Prostate gland (tissue), 2 donors: ENCODE measurements at regions not wholly inside any gene's neighbourhood (a gene's known extent, or its start where the extent isn't known, plus 50 kb on each side); places are given as distances from the start of the nearest gene placed in this dataset.

ENCODE experiments used
- DNase-seq: peaks from one replicate; pipeline ENCODE4 v3.0.0-alpha.2; 2019; ENCODE audit warnings: low spot score
- H3K27ac ChIP-seq, 2 donors: fragments of 200-600 bp; sonication (generic); 2 replicates each; pipeline ENCODE4 v1.5.1; 2017 to 2019
- H3K27me3 ChIP-seq: fragments of 200-600 bp; sonication (generic); replicated peaks from 2 replicates; pipeline ENCODE4 v1.5.1; 2019; ENCODE audit not compliant: insufficient read depth
- H3K36me3 ChIP-seq, 2 donors: fragments of 200-600 bp; sonication (generic); 1 replicate in 1 of 2; 2 replicates in 1 of 2; pipeline versions ENCODE4 v1.5.1 to v1.8.1; 2017 to 2019
- H3K4me1 ChIP-seq: fragments of 200-600 bp; sonication (generic); replicated peaks from 2 replicates; pipeline ENCODE4 v1.5.1; 2019
- H3K4me3 ChIP-seq, 2 donors: fragments of 200-600 bp; sonication (generic); 2 replicates each; pipeline ENCODE4 v1.5.1; 2017 to 2019
- H3K9me3 ChIP-seq: fragments of 200-600 bp; sonication (generic); 2 replicates; pipeline ENCODE4 v1.5.1; 2017
- CTCF ChIP-seq, 4 experiments: fragments of 200-600 bp in 2 of 4; fragments of 450-650 bp in 2 of 4; sonication (generic) in 2 of 4; IDR thresholded peaks; 1 replicate in 3 of 4; 2 replicates in 1 of 4; pipeline ENCODE4 v1.5.1; 2016 to 2019; ENCODE audit warnings: antibody characterized with exemption in 4 of 4, mild to moderate bottlenecking in 2 of 4, moderate library complexity in 2 of 4
- POLR2A ChIP-seq: fragments of 450-650 bp; IDR thresholded peaks from one replicate; pipeline ENCODE4 v1.6.1; 2016; ENCODE audit warnings: antibody characterized with exemption, mild to moderate bottlenecking
- POLR2AphosphoS5 ChIP-seq: sonication (generic); formaldehyde crosslinking; IDR thresholded peaks from one replicate; pipeline ENCODE4 v1.6.1; 2017; ENCODE audit warnings: antibody characterized with exemption
- WGBS: methylation state at CpG from one replicate; pipeline ENCODE4 v1.1.5; 2018; 5-methylcytosine and 5-hydroxymethylcytosine counted together
- intact Hi-C: fragments of 100-400 bp; cut with DNase I; formaldehyde crosslinking; loops from one replicate; pipeline ENCODE4 v1.14.2; 2022

- DNase-seq: no peak
- intact Hi-C loops: no loop called here
- no peak overlapping the region for H3K4me3 ChIP-seq
- no peaks in the 10 kb centered on the region for H3K27me3 ChIP-seq
- 63% methylated on average over 2 of the region's 2 CpGs for WGBS
- H3K9me3 ChIP-seq: no peaks in the 10 kb centered on the region
- peak overlapping the region; percentile 41 to 65 for H3K27ac ChIP-seq
- peaks cover 10% of the 10 kb centered on the region for H3K4me1 ChIP-seq
- no peaks in the 10 kb centered on the region for H3K36me3 ChIP-seq
- TF ChIP-seq POLR2AphosphoS5 (peak; percentile 29), POLR2A (no peak), CTCF (IDR thresholded peaks at IDR 0.05) (no peak)
These were observed 168.4 kb upstream of the BCL6 start for GRCh38 chr3:187913617-187914033.

GRCh38 chr3:187914231-187914630 lies 169.0 kb upstream of the BCL6 start:
- DNase-seq: peak; percentile 69
- WGBS: 30% methylated on average over 7 of the region's 7 CpGs
- peaks cover 10% of the 10 kb centered on the region for H3K4me1 ChIP-seq
- H3K9me3 ChIP-seq: no peaks in the 10 kb centered on the region
- H3K36me3 ChIP-seq: no peaks in the 10 kb centered on the region
- H3K27ac ChIP-seq: peak overlapping the region; percentile 13 to 65
- no peak overlapping the region for H3K4me3 ChIP-seq
- intact Hi-C loops: no loop called here
- no peak for TF ChIP-seq CTCF (IDR thresholded peaks at IDR 0.05)
- TF ChIP-seq POLR2AphosphoS5: no peak
- no peak for TF ChIP-seq POLR2A
- no peaks in the 10 kb centered on the region for H3K27me3 ChIP-seq

- DNase-seq: no peak
- no peaks in the 10 kb centered on the region for H3K9me3 ChIP-seq
- H3K36me3 ChIP-seq: no peaks in the 10 kb centered on the region
- no peak overlapping the region for H3K27ac ChIP-seq
- intact Hi-C loops: loop anchor here (5.0 kb wide), 1 partner anchor 174 kb away; no protein-coding TSS in a partner anchor
- peaks cover 10% of the 10 kb centered on the region for H3K4me1 ChIP-seq
- TF ChIP-seq POLR2A (no peak), CTCF (IDR thresholded peaks at IDR 0.05) (no peak), POLR2AphosphoS5 (no peak)
- 78% methylated on average over 2 of the region's 2 CpGs for WGBS
- no peaks in the 10 kb centered on the region for H3K27me3 ChIP-seq
- no peak overlapping the region for H3K4me3 ChIP-seq
These were observed 170.8 kb upstream of the BCL6 start for GRCh38 chr3:187916072-187916471.

- no peak for TF ChIP-seq POLR2A
- TF ChIP-seq CTCF (IDR thresholded peaks at IDR 0.05): no peak
- no peak for TF ChIP-seq POLR2AphosphoS5
- Histone ChIP-seq H3K4me3 (no peak overlapping the region), H3K27me3 (no peaks in the 10 kb centered on the region), H3K36me3 (no peaks in the 10 kb centered on the region), H3K27ac (peak overlapping the region in 1 of 2 donors; percentile 8), H3K9me3 (no peaks in the 10 kb centered on the region), H3K4me1 (peaks cover 6% of the 10 kb centered on the region)
- 84% methylated on average over 5 of the region's 5 CpGs for WGBS
- intact Hi-C loops: loop anchor here (5.0 kb wide), 1 partner anchor 176 kb away; no protein-coding TSS in a partner anchor
- no peak for DNase-seq
These were observed 172.9 kb upstream of the BCL6 start for GRCh38 chr3:187918081-187918644.

- intact Hi-C loops: loop anchor here (5.0 kb wide), 1 partner anchor 177 kb away; no protein-coding TSS in a partner anchor
- DNase-seq: no peak
These were observed 173.8 kb upstream of the BCL6 start for GRCh38 chr3:187919048-187919447.

More at GRCh38 chr3:187919048-187919447, 173.8 kb upstream of the BCL6 start:
- Histone ChIP-seq H3K9me3 (no peaks in the 10 kb centered on the region), H3K4me1 (no peaks in the 10 kb centered on the region), H3K27ac (no peak overlapping the region), H3K4me3 (no peak overlapping the region), H3K36me3 (no peaks in the 10 kb centered on the region), H3K27me3 (no peaks in the 10 kb centered on the region)
- WGBS: 83% methylated on average over 6 of the region's 6 CpGs
- TF ChIP-seq CTCF (IDR thresholded peaks at IDR 0.05) (no peak), POLR2A (no peak), POLR2AphosphoS5 (no peak)
